ENCODE measurements at regions not wholly inside any gene's neighbourhood (a gene's known extent, or its start where the extent isn't known, plus 50 kb on each side); places are given as distances from the start of the nearest gene placed in this dataset.

DNA sequence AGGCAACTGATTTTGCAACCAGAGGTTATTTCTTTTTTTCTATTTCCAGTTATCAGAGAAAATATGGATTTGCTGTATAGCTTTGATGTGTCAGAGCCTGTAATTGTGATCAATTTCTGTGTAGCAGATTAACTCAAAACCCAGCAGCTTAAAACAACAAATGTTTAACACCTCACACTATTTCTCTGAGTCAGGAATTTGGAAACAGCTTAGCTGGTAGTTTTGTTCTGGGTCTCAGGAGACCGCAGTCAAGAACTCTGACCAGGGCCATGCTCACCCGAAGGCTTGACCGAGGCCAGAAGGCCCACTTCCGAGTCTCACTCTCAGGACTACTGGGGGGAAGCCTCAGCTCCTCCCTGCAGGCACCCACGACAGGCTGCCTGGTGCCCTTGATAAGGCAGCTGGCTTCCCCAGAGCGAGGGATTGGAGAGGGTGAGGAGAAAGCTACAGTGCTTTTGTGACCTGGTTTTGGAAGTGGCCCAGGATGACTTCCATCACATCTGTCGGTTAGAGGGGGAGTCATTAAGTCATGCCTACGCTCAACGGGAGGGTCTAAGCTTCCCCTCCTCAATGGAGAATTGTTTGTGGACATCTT, 105.7 kb upstream of the SHH start:
- no peaks in the 10 kb centered on the region for H3K27me3 ChIP-seq (ENCODE audit: control insufficient read depth, low read length)
- no peak overlapping the region for H3K4me3 ChIP-seq (ENCODE audit: low read length)
- H3K79me2 ChIP-seq (ENCODE audit: control insufficient read depth, low read length): no peaks in the 10 kb centered on the region
- no peaks in the 10 kb centered on the region for H4K20me1 ChIP-seq (ENCODE audit: control insufficient read depth, insufficient read depth, low read depth, low read length)
- H3F3A ChIP-seq (ENCODE audit: control insufficient read depth, insufficient read depth): no peaks in the 10 kb centered on the region
- no peak overlapping the region for H3K27ac ChIP-seq (ENCODE audit: low read depth, low read length)
- H3K9me2 ChIP-seq (replicated peaks; ENCODE audit: control insufficient read depth, low read length): no peaks in the 10 kb centered on the region
- H3K9me3 ChIP-seq (ENCODE audit: control insufficient read depth, insufficient read depth, low read length): no peaks in the 10 kb centered on the region
- H3K36me3 ChIP-seq (ENCODE audit: control insufficient read depth, low read length): no peaks in the 10 kb centered on the region
- H3K4me1 ChIP-seq (ENCODE audit: control insufficient read depth, low read length): no peaks in the 10 kb centered on the region
- no peak overlapping the region for H3K4me2 ChIP-seq (ENCODE audit: low read length)
- TF ChIP-seq, protein P1, sequence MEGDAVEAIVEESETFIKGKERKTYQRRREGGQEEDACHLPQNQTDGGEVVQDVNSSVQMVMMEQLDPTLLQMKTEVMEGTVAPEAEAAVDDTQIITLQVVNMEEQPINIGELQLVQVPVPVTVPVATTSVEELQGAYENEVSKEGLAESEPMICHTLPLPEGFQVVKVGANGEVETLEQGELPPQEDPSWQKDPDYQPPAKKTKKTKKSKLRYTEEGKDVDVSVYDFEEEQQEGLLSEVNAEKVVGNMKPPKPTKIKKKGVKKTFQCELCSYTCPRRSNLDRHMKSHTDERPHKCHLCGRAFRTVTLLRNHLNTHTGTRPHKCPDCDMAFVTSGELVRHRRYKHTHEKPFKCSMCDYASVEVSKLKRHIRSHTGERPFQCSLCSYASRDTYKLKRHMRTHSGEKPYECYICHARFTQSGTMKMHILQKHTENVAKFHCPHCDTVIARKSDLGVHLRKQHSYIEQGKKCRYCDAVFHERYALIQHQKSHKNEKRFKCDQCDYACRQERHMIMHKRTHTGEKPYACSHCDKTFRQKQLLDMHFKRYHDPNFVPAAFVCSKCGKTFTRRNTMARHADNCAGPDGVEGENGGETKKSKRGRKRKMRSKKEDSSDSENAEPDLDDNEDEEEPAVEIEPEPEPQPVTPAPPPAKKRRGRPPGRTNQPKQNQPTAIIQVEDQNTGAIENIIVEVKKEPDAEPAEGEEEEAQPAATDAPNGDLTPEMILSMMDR (IDR thresholded peaks at IDR 0.05; ENCODE audit: low read depth, low read length, poor library complexity, severe bottlenecking): no peak
- no peak for TF ChIP-seq EZH2phosphoT487 (IDR thresholded peaks at IDR 0.05; ENCODE audit: borderline replicate concordance, low read length)

DNA sequence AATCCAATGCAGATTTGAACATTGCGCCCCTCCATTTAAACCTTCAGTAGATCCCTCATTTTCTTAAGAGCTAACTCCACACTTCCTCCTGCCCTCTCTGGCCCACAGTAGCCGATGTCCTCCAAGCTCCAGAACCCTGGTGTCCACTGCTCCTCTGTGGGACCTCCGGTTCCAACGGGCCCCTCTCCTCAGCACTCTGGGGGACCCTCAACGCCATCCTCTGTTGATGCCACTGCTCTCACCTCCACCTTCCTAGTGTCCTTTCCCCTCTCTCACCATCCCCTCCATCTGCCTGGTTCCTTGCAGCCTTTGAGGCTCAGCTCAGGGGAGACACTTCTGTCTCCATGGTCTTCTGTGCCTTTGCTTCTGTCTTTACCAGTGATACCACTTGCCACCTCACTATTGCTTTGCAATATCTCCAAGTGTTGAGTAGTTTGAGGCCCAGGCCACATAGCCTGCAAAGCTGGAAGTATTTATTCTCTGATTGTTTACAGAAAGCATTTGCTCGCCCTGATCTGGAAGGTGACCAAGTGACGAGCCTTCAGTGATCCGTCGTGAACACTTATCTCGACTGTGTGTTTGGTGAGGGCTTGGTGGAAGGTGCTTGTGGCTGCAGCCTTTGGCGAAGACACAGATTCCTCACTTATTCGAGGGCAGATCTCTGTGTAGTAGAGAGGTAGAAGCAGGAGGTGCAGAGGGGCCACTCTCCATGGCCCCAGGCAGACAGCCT, 104.8 kb upstream of the SHH start:
- Histone ChIP-seq H4K20me1 (ENCODE audit: control insufficient read depth, insufficient read depth, low read depth, low read length) (no peaks in the 10 kb centered on the region), H3K9me3 (ENCODE audit: control insufficient read depth, insufficient read depth, low read length) (no peaks in the 10 kb centered on the region), H3K9me2 (replicated peaks; ENCODE audit: control insufficient read depth, low read length) (no peaks in the 10 kb centered on the region), H3K36me3 (ENCODE audit: control insufficient read depth, low read length) (no peaks in the 10 kb centered on the region), H3K4me2 (ENCODE audit: low read length) (no peak overlapping the region), H3K79me2 (ENCODE audit: control insufficient read depth, low read length) (no peaks in the 10 kb centered on the region), H3F3A (ENCODE audit: control insufficient read depth, insufficient read depth) (no peaks in the 10 kb centered on the region), H3K27me3 (ENCODE audit: control insufficient read depth, low read length) (no peaks in the 10 kb centered on the region), H3K4me3 (ENCODE audit: low read length) (no peak overlapping the region), H3K4me1 (ENCODE audit: control insufficient read depth, low read length) (no peaks in the 10 kb centered on the region), H3K27ac (ENCODE audit: low read depth, low read length) (no peak overlapping the region)
- no peak for TF ChIP-seq EZH2phosphoT487 (IDR thresholded peaks at IDR 0.05; ENCODE audit: borderline replicate concordance, low read length)
- TF ChIP-seq, protein P1 (IDR thresholded peaks at IDR 0.05; ENCODE audit: low read depth, low read length, poor library complexity, severe bottlenecking): no peak

GRCh38 chr7:155914341-155914740, 102.1 kb upstream of the SHH start:
- H3K9me3 ChIP-seq (ENCODE audit: control insufficient read depth, insufficient read depth, low read length): no peaks in the 10 kb centered on the region
- no peaks in the 10 kb centered on the region for H3K36me3 ChIP-seq (ENCODE audit: control insufficient read depth, low read length)
- TF ChIP-seq EZH2phosphoT487 (IDR thresholded peaks at IDR 0.05; ENCODE audit: borderline replicate concordance, low read length): no peak
- TF ChIP-seq, protein P1 (IDR thresholded peaks at IDR 0.05; ENCODE audit: low read depth, low read length, poor library complexity, severe bottlenecking): no peak
- no peaks in the 10 kb centered on the region for H3K79me2 ChIP-seq (ENCODE audit: control insufficient read depth, low read length)
- no peak overlapping the region for H3K27ac ChIP-seq (ENCODE audit: low read depth, low read length)
- H3F3A ChIP-seq (ENCODE audit: control insufficient read depth, insufficient read depth): no peaks in the 10 kb centered on the region
- H3K4me2 ChIP-seq (ENCODE audit: low read length): no peak overlapping the region
- H4K20me1 ChIP-seq (ENCODE audit: control insufficient read depth, insufficient read depth, low read depth, low read length): no peaks in the 10 kb centered on the region
- no peaks in the 10 kb centered on the region for H3K27me3 ChIP-seq (ENCODE audit: control insufficient read depth, low read length)
- H3K4me3 ChIP-seq (ENCODE audit: low read length): no peak overlapping the region
- H3K4me1 ChIP-seq (ENCODE audit: control insufficient read depth, low read length): no peaks in the 10 kb centered on the region
- no peaks in the 10 kb centered on the region for H3K9me2 ChIP-seq (replicated peaks; ENCODE audit: control insufficient read depth, low read length)

Data from DOHH2 (cell line).